NCI-H2196 (cell line): ENCODE measurements at regions not wholly inside any gene's neighbourhood (a gene's known extent, or its start where the extent isn't known, plus 50 kb on each side); places are given as distances from the start of the nearest gene placed in this dataset.
"Not testable (repeated sequence)": the region's sequence is repeated elsewhere in the genome, so short reads cannot be mapped to it uniquely, and the experiment has no call there.

Source experiments
- DNase-seq: peaks from one replicate; lab custom pipeline; 2025; ENCODE audit not compliant: unreplicated experiment; lab: John Stamatoyannopoulos, UW

DNA sequence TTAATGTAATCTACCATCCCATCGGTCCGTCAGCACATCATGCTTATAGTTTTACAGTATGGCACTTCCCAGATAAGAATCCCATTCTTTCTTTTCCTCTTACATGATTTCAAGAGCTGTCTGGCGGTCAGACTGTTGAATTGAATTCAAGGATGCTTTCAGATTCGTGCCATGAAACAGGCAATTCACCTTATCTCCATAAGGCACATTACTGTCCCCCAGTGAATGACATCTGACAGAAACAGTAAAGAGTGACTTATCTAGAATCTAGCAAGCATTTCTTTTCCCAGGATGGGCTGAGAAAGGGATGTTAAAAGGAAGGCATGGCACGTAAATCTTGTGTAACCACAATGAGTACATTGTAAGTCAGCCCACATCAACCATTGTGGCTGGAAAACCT, 61.1 kb upstream of the SEM1 start:
- no peak for DNase-seq

DNA sequence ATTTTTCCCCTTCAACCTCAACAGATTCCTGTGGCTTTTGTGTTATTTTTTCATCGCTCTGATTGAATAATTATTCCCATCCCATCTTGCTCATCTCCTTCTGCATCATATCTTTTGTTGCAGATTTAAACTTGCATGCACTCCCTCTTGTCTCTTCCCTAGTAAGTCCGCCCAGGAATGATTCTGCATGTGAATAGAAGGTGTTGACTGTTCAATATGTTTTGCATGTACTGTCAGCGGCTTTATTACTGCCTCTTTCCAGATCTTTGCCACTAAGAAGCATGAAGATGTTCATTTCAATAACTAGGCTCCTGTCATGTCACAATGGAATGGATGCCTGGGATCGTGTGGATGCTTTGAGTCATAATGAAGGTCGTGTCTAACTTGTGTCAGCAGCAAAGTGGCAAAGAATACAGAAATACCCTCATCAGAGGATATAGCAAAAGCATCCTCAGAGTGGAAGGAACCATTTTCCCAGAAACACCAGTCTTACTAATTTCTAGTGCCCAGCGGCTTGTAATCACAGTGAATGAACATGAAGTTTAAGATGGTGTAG, 62.6 kb upstream of the SEM1 start:
- DNase-seq, result no peak

DNA sequence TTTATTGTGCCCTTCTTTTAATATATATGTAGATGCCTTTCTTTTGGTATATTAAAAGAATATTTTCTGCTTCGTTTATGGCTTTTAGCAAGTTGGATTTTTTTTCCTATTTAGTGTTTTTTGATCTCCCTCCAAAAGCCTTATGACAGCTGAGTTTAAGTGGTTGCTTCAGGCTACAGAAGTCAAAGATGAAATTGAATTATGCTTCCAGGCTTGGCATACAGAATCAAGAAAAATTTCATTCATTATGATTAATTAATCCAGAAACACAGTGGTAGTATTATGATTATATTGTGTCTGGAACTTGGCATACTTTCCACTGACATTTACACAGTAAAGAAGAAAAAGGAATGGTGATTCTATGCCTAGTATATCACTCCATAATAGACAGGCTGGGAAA, 63.8 kb upstream of the SEM1 start:
- no peak for DNase-seq

DNA sequence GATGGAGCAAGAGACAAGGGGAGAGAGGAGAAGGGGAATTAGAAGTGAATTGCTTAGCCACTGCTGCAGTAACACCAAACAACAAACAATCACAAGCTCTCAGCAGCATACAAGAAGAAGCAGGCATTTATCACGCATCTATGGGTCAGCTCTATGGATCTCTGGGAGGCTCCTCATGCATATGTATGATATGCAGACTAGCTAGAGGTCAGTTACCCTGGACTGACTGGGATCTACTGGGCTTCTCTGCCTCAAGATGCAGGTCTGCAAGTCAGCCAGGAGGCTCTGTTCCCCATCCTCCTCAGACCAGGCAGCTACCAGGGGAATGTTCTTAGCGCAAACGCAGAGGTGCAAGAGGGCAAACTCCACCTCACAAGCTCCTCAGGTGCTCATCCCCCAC, 64.7 kb upstream of the SEM1 start:
- no peak for DNase-seq

DNA sequence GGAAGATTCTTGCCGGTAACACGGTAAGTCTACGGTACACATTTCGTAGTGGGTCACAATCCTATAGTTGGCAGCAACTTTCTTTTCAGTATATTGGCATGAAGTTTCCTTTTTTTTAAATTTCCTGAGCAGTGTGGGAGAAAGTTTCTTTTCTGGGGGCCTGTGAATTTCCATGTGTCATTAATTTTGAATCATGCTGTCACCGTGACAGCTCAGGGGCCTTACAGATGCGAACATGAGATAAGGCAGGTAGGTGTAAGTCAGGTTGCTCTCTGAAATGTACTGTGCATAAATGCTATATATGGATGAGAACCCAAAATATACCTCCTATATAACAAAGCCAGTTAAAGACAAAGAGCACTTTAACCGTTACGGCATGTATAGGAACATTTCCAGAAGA, 65.4 kb upstream of the SEM1 start:
- DNase-seq, result no peak

DNA sequence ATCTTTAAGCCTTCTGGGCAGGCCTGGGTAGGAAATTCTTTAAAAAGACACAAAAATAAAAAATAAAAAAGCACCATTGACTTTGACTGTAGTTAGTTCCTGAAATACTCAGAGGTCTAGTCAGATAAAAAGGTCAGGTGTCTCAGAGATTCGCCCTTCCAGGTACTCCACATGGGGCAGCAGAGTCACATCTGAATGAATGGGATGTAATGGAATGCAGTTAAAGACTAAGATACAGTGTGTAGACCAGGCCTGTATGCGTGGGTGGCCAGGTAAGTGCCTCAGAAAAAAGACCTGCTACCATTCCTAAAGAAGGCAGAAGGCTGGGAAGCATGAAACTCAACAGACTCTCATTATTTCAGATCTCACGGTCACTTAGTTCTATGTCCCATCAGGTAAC, 68.6 kb upstream of the SEM1 start:
- no peak for DNase-seq

DNA sequence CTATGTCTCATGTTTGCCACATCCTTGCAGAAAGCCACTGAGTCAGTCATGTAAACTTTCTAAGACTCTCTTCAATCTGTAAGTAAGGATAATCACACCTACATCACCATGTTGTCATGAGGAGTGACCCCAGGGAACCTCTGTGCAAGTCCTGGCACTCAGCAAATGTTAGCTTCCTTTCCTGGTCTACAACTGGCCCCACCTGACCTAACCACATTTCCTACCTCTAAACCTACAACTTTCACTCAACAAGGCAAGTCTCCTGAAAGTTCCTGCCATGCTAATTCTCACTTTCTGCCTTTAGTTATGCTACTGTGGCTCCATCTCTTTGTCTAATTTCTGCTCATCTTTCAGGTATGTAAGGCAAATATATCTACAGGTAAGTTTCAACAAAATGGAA, 72.3 kb upstream of the SEM1 start:
- DNase-seq, result no peak

DNA sequence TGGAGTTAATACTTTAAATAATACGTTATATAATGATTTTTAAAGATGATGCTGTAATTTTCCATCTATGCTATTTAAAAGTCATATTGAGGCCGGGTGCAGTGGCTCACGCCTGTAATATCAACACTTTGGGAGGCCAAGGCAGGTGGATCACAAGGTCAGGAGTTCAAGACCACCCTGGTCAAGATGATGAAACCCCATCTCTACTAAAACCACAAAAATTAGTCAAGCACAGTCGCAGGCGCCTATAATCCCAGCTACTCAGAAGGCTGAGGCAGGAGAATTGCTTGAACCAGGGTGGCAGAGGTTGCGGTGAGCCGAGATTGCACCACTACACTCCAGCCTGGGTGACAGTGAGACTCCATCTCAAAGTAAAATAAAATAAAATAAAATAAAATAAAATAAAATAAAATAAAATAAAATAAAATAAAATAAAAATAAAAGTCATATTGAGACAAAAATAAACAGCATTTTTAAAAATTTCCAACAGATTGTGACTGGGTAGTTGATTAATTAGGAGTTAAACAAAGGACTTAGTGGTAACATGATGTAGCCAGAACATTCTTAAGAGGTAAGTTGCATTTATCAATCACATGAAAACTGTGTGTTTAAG, 73.1 kb upstream of the SEM1 start:
- not testable (repeated sequence) for DNase-seq

DNA sequence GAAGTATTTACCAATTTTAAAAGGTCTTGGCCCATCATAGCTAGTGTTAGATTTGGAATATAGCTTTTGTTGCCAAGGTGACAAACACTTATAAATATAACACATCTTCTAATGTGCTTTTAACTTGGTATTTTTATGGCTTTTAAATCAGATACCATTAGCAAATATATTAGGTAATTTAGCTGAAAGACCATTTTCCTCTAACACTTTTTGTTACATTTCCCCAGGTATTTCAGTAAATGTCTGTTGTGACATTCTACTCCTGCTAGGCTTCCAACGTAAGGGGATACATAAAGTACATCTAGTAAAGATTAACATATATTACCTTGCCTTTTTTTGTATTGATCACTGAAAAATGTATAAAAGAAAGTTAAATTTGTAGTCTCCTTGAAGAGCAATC, 75.0 kb upstream of the SEM1 start:
- no peak for DNase-seq

DNA sequence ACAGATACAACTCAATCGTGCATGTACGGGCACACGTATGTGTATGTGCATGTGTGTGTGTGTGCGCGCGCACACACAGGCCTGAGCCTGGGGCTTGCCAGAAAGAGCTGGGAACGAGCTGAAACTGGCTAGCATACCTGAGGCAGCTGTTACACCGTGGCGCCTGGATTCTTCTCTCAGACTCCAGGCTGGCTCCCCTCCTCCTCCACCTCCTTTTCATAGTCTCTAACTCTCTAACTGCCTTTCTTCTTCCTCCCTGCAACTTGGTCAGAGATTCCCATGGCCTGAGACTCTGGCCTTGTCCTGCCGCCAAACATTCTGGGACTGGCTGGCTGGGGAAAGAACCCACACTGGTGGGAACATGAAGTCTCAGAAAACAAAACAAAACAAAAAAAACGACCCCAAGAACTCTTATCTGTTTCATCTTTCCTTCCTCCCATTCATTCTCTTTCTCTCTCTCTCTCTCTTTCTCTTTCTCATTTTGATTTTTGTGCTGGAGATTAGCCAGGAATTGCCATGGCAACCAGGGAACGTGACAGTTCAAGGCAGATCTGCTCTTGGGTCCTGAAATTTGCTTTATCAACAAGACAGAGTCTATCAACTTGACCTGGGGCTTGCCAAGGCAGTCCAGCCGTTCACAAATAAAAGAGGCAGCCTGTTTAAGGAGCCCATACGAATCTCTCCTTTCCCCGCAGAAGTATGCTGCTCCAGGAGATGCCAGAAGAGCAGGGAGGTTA, 76.8 kb upstream of the SEM1 start:
- DNase-seq, result no peak

DNA sequence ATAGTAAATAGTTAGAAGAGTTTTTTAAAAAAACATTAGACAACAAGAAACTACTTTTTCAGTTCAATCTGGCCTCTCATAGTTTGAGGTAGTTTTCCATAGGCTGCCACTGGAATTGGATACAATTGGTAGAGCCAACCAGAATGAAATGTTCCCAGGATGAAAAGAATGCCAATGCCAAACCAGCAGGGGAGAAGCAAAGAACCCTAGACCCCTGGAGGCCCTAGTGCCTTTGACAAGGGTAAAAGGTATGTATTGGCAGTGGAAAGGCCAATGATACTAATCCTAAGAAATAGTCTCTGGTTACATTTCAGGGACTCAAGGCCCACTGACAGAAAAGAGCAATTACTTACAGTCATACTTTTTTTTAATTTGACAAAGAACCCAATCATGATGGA, 77.4 kb upstream of the SEM1 start:
- DNase-seq, result no peak

DNA sequence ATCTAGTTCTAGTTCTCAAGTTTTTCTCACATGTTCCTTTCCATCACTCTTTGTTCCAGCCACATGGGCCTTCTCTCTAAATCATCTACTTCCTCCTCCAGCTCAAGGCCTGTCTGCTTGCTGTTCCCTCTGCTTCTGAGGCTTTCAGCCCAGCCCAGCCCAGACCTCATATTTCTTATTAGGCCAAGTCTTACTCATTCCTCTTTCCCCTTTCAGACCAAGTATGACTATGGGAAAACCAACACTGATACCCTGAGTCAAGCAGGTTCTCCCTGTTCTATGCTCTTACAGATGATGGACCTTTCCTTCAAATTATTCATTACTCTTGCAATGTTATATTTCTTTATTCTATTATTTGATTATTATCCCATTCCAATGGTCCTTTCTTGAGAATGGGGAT, 80.3 kb upstream of the SEM1 start:
- DNase-seq, result no peak

DNA sequence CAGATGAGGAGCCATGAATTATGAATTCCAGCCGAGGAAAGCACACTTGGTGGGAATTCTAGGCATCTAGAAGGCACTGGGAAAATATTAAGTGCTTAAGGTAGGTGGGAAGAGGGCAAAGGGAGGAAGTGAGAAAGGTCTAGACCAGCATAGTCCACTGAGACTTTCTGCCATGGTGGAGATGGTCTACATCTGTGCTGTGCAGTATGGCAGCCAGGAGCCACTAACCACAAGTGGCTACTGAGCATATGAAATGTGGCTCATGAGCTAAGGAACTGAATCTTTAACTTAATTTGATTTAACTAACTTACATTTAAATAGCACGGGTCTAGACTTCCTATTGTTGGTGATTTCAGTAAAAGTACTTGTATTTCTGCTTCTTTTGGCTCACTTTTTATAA, 82.5 kb upstream of the SEM1 start:
- DNase-seq, result no peak

DNA sequence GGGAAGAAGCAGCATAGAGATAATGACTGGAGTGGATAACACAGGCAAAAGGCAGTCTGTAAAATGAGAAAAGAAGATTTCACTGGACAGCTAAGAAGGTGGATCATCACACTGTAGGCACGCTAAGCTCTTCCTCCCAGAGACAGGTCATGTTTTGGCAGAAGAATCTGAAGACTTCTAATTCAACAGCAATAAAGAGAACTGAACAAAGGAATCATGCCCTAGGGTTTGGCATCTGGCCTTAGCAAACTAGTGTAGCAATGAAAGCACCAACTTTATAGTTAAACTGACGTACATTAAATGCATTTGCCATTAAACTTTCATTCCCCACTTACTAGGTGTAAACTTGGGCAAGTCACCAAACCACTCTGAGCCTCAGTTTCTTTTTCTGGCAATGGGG, 84.4 kb upstream of the SEM1 start:
- peak; percentile 18 for DNase-seq

DNA sequence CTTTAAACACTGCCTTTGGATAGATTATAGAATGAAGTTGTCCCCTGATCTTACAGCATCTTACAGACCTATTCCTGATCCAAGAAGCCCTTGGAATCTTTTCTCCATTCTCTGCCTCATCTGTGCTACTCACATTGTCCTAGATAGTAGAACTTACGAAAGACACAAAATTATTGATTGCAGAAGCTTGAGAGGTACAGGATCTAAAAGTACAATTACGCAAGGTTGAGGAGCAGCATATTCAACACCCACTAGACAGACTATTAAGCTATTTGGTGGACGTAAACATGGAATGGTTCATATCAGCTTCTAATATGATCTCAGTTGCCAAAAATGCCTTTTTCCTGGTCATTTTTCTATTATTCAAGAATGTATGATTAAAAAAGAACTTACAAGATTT, 90.5 kb upstream of the SEM1 start:
- no peak for DNase-seq

DNA sequence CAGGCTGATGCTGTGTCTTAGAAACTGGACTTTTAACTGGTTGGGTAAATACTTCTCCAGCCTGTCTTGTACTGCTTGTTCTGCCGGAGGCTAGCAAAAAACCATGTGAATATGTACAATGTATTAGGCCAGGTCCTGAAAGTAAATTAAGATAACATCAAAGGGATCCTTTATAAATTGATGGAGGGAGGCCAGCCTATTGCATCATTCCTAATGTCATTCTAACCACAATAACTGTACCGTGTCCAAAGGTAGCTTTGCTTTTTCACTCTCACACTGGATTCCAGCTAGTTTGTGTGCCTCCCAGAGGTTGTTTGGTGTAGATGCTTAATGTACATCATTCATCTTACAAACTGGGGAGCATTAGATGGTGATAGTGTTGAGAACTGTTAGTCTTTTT, 91.2 kb upstream of the SEM1 start:
- peak; percentile 42 for DNase-seq

DNA sequence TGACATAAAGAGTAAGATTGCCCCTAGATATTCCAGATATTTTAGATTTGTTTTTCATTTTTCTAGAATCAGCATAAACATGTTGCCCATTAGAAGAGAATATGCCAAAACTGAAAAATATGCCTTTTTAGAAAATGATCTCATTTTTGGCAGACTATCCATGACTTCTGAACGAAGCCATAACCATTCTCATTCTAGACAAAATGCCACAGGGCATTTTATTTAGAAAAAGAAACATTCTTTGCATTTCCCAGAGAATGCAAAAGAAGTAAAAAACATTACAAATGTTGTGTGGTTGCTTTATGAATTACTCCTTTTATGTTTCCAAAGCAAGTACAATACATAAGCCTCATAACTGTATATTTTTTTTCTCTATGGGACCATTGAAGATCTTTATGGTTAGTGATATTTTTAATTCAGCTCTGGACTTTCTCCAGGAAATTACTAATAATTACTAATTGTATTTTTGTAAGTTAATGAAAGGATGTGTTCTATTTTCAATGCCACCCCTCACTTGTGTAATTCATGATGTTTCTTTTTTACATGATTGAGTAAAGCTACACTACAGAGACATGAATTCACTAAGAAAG, 109.6 kb upstream of the SEM1 start:
- DNase-seq, result no peak

DNA sequence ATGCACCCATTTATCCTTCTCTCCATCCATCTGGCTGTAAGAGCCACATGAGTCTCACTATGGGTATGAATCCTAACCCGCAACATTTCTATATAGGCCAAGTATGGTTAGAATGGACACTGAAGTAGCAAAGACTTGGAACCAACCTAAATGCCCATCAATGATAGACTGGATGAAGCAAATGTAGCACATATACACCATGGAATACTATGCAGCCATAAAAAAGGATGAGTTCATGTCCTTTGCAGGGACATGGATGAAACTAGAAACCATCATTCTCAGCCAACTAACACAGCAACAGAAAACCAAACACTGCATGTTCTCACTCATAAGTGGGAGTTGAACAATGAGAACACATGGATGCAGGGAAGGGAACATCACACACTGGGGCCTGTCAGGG, 111.5 kb upstream of the SEM1 start:
- not testable (repeated sequence) for DNase-seq

DNA sequence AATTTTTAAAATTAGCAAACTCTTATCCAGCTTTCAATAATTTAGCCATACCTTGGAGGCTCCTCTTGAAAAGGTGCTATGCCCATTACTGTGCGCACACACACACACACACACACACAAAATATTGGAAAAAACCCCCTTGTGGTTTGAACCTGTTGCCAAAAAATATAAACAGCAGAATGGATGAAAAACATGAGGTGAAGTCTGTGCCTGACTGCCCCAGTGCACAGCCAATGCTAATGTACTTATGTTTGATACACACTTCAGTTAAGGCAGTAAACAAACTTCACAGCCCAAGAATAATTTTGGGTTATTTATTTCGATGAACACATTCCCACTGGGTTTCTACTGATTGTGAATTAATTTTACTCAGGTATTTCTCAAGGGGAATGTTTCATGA, 113.2 kb upstream of the SEM1 start:
- no peak for DNase-seq

DNA sequence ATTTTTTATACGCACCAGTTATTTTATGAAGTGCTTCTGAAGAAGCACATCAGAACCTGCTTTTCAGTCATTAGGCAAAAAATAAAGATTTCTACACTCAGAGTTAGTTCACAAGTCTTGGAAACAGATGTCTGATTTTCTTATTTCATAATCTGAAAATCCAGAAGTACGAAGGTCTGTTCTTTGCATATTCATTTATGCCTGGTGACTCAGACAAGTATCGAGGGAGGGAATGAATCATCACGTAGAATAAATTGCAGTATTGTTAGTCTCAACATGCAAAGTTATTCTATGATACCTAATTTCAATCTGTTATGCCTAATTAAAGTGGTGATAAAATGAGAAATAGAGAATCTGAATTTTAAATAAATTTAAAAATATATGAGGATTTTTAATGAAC, 113.6 kb upstream of the SEM1 start:
- no peak for DNase-seq

DNA sequence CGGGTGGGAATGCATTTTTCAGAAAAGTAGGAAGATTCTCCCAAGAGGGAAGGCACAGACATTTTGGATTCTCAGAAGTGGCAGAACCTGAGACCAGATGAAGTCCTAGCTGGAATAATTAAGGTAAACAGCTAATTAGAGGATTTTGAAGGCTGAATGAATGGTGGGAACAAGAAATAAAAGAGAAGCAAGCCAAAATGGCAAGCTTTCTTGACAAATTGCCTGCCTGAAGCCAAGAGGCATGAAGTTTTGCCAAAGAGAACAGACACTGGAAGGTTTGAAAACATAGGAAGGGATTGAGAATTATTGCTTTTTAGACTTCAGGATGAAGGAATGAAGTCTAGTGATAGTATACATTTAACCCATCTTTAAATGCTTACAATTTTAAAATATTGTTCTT, 115.0 kb upstream of the SEM1 start:
- no peak for DNase-seq

DNA sequence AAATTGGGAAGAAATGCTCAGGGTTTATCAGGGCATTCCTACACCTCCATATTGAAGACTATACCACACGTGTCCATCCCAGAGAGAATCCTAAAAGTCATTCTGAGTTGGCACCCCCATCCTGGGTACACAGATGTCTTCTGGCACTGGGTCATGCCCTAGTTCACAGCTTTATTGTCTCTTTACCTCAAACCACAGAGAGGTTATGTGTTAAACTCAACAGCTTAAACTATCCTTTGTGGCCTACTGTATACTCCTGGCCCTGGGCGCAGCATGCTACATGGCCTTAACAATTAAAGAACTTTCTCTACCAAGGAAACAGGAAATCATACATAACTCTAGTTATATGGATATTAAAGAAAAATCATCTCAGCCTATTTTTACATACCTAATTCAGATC, 115.6 kb upstream of the SEM1 start:
- no peak for DNase-seq

DNA sequence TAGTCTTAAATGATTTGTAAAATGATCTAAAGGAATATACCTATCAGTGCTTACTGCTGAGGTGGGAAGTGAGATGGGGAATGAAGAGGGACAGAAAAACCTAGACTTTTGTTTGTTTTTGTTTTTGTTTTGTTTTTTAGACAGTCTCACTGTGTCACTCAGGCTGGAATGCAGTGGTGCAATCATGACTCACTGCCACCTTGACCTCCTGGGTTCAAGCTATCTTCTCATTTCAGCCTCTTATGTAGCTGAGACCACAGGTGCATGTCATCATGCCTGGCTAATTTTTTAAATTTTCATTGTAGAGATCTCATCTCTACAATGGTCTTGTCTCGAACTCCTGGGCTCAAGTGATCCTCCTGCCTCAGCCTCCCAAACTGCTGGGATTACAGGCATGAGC, 116.4 kb upstream of the SEM1 start:
- DNase-seq, result no peak
